H1 (cell line): ENCODE measurements at regions not wholly inside any gene's neighbourhood (a gene's known extent, or its start where the extent isn't known, plus 50 kb on each side); places are given as distances from the start of the nearest gene placed in this dataset.

Experiments
- EP300 ChIP-seq, 2 experiments: IDR thresholded peaks; 1 replicate in 1 of 2; 2 replicates in 1 of 2; pipeline ENCODE4 v1.6.1; 2011 to 2012; ENCODE audit warnings: low read depth in 2 of 2, low read length in 2 of 2, mild to moderate bottlenecking in 2 of 2, borderline replicate concordance in 1 of 2, inconsistent platforms in 1 of 2, moderate library complexity in 1 of 2
- GABPA ChIP-seq: IDR thresholded peaks from 2 replicates; pipeline ENCODE4 v1.6.1; 2011; ENCODE audit warnings: mild to moderate bottlenecking, low read length, moderate library complexity, borderline replicate concordance; ENCODE audit not compliant: insufficient read depth
- KDM4A ChIP-seq: IDR thresholded peaks from one replicate; pipeline ENCODE4 v1.7.1; 2012; ENCODE audit warnings: low read depth, mild to moderate bottlenecking, moderate library complexity, low read length, inconsistent platforms; ENCODE audit not compliant: severe bottlenecking
- MAFK ChIP-seq: IDR thresholded peaks from 2 replicates; pipeline ENCODE4 v1.6.1; 2012; ENCODE audit warnings: low read depth, mild to moderate bottlenecking, improper control_type of control experiment, low read length
- POLR2A ChIP-seq, 2 experiments: IDR thresholded peaks; 1 replicate in 1 of 2; 2 replicates in 1 of 2; pipeline ENCODE4 v1.6.1; 2011; ENCODE audit warnings: low read depth in 2 of 2, low read length in 2 of 2, mild to moderate bottlenecking in 2 of 2; ENCODE audit errors: control extremely low read depth in 1 of 2
- POLR2AphosphoS5 ChIP-seq: IDR thresholded peaks from 2 replicates; pipeline ENCODE4 v1.6.1; 2011; ENCODE audit warnings: low read depth, low read length
- POU5F1 ChIP-seq: IDR thresholded peaks from 2 replicates; pipeline ENCODE4 v1.6.1; 2011; ENCODE audit warnings: low read depth, mild to moderate bottlenecking, low read length, moderate library complexity
- RAD21 ChIP-seq, 2 experiments: IDR thresholded peaks in 1 of 2; conservative IDR thresholded peaks in 1 of 2; 2 replicates each; pipeline ENCODE4 v1.6.1; 2011; ENCODE audit warnings: low read depth in 2 of 2, low read length in 2 of 2, improper control_type of control experiment in 1 of 2, inconsistent platforms in 1 of 2, mild to moderate bottlenecking in 1 of 2, moderate library complexity in 1 of 2
- SIN3A ChIP-seq, 2 experiments: IDR thresholded peaks in 1 of 2; conservative IDR thresholded peaks in 1 of 2; 2 replicates each; pipeline ENCODE4 v1.6.1; 2011 to 2012; ENCODE audit warnings: low read length in 2 of 2, improper control_type of control experiment in 1 of 2, low read depth in 1 of 2, mild to moderate bottlenecking in 1 of 2
- SIX5 ChIP-seq: IDR thresholded peaks from 2 replicates; pipeline ENCODE4 v1.6.1; 2011; ENCODE audit warnings: mild to moderate bottlenecking, low read depth, low read length
- TF ChIP-seq, protein P1 (sequence below), 3 experiments: IDR thresholded peaks; 1 replicate in 2 of 3; 2 replicates in 1 of 3; pipeline versions ENCODE4 v1.5.1 to v1.6.1; 2011; ENCODE audit warnings: low read length in 3 of 3, mild to moderate bottlenecking in 3 of 3, inconsistent platforms in 2 of 3, low read depth in 1 of 3, moderate library complexity in 1 of 3; ENCODE audit not compliant: insufficient read depth in 1 of 3; ENCODE audit errors: control extremely low read depth in 1 of 3
- TF ChIP-seq, protein P2 (sequence below): IDR thresholded peaks from 2 replicates; pipeline ENCODE4 v1.6.1; 2011; ENCODE audit warnings: low read depth, mild to moderate bottlenecking, low read length; ENCODE audit not compliant: insufficient read depth
- TF ChIP-seq, protein P3 (sequence below): IDR thresholded peaks from 2 replicates; pipeline ENCODE4 v1.6.1; 2012; ENCODE audit warnings: inconsistent platforms

GRCh38 chr6:74609871-74610270 is 596.0 kb downstream of the COL12A1 start:
- TF ChIP-seq, protein P1, sequence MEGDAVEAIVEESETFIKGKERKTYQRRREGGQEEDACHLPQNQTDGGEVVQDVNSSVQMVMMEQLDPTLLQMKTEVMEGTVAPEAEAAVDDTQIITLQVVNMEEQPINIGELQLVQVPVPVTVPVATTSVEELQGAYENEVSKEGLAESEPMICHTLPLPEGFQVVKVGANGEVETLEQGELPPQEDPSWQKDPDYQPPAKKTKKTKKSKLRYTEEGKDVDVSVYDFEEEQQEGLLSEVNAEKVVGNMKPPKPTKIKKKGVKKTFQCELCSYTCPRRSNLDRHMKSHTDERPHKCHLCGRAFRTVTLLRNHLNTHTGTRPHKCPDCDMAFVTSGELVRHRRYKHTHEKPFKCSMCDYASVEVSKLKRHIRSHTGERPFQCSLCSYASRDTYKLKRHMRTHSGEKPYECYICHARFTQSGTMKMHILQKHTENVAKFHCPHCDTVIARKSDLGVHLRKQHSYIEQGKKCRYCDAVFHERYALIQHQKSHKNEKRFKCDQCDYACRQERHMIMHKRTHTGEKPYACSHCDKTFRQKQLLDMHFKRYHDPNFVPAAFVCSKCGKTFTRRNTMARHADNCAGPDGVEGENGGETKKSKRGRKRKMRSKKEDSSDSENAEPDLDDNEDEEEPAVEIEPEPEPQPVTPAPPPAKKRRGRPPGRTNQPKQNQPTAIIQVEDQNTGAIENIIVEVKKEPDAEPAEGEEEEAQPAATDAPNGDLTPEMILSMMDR (IDR thresholded peaks at IDR 0.05; ENCODE audit: control extremely low read depth in 1 of 3, insufficient read depth in 1 of 3, low read depth in 1 of 3, low read length in 3 of 3) = no peak
- TF ChIP-seq POLR2AphosphoS5 (no peak), POLR2A (IDR thresholded peaks at IDR 0.05; ENCODE audit: control extremely low read depth in 1 of 2, low read depth in 2 of 2, low read length in 2 of 2) (no peak), GABPA (no peak), EP300 (IDR thresholded peaks at IDR 0.05; ENCODE audit: borderline replicate concordance in 1 of 2, low read depth in 2 of 2, low read length in 2 of 2) (no peak), POU5F1 (no peak), KDM4A (no peak), SIX5 (no peak), MAFK (no peak), SIN3A (conservative IDR thresholded peaks at IDR 0.05 in 1 of 2, IDR thresholded peaks at IDR 0.05 in 1 of 2; ENCODE audit: low read depth in 1 of 2, low read length in 2 of 2) (no peak), RAD21 (IDR thresholded peaks at IDR 0.05 in 1 of 2, conservative IDR thresholded peaks at IDR 0.05 in 1 of 2; ENCODE audit: low read depth in 2 of 2, low read length in 2 of 2) (no peak)
- TF ChIP-seq, protein P2, sequence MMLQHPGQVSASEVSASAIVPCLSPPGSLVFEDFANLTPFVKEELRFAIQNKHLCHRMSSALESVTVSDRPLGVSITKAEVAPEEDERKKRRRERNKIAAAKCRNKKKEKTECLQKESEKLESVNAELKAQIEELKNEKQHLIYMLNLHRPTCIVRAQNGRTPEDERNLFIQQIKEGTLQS = no peak
- TF ChIP-seq, protein P3, sequence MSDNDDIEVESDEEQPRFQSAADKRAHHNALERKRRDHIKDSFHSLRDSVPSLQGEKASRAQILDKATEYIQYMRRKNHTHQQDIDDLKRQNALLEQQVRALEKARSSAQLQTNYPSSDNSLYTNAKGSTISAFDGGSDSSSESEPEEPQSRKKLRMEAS = no peak
